PC-9 (cell line): ENCODE measurements at regions not wholly inside any gene's neighbourhood (a gene's known extent, or its start where the extent isn't known, plus 50 kb on each side); places are given as distances from the start of the nearest gene placed in this dataset.

Experiments used
- BruUV-seq: library from RNA; stranded (reverse); fragments of 400-500 nt; replicated peaks from 2 replicates; lab custom pipeline; 2021; lab: Mats Ljungman, UMichigan
- CTCF ChIA-PET: fragments of 300-600 bp; sonication (Branson Sonifier 250); formaldehyde crosslinking; loops from one replicate; lab custom pipeline; 2022; ENCODE audit warnings: antibody characterized with exemption; lab: Charles Lee
- POLR2A ChIA-PET: fragments of 300-600 bp; sonication (Branson Sonifier 250); formaldehyde crosslinking; loops from one replicate; lab custom pipeline; 2022; ENCODE audit warnings: antibody characterized with exemption; ENCODE audit not compliant: unreplicated experiment; lab: Charles Lee
- DNase-seq, 2 experiments: peaks; one replicate each; pipeline versions ENCODE4 v3.0.0 to v3.0.0-alpha.2; 2015 to 2022; ENCODE audit warnings: mixed read lengths in 1 of 2
- H2AFZ ChIP-seq: fragments of 200-600 bp; sonication (generic); 2 replicates; pipeline ENCODE4 v1.8.1; 2017; ENCODE audit warnings: antibody characterized with exemption
- H3F3A ChIP-seq: fragments of 200-600 bp; sonication (generic); 2 replicates; pipeline ENCODE4 v1.8.1; 2017; ENCODE audit warnings: antibody characterized with exemption, mild to moderate bottlenecking, low read depth; ENCODE audit not compliant: insufficient read depth
- H3K27ac ChIP-seq: fragments of 200-600 bp; sonication (generic); 2 replicates; pipeline ENCODE4 v1.6.1; 2016; ENCODE audit warnings: mixed run types
- H3K27me3 ChIP-seq: fragments of 200-600 bp; sonication (generic); 2 replicates; pipeline ENCODE4 v1.6.1; 2016; ENCODE audit warnings: low read depth, mixed run types; ENCODE audit not compliant: insufficient read depth
- H3K36me3 ChIP-seq: fragments of 200-600 bp; sonication (generic); 2 replicates; pipeline ENCODE4 v1.6.1; 2016; ENCODE audit warnings: low read depth, mixed run types
- H3K4me1 ChIP-seq: fragments of 200-600 bp; sonication (generic); replicated peaks from 2 replicates; pipeline ENCODE4 v1.6.1; 2016; ENCODE audit warnings: mixed run types; ENCODE audit not compliant: insufficient read depth
- H3K4me2 ChIP-seq: fragments of 200-600 bp; sonication (generic); 2 replicates; pipeline ENCODE4 v1.6.1; 2017; ENCODE audit warnings: mixed run types
- H3K4me3 ChIP-seq: fragments of 200-600 bp; sonication (generic); 2 replicates; pipeline ENCODE4 v1.6.1; 2016; ENCODE audit warnings: mixed run types
- H3K79me2 ChIP-seq: fragments of 200-600 bp; sonication (generic); 2 replicates; pipeline ENCODE4 v1.6.1; 2017; ENCODE audit warnings: low read depth, mixed run types
- H3K9me2 ChIP-seq: fragments of 200-600 bp; sonication (generic); 2 replicates; pipeline ENCODE4 v1.8.1; 2017; ENCODE audit warnings: mild to moderate bottlenecking; ENCODE audit not compliant: insufficient read depth
- H3K9me3 ChIP-seq: fragments of 200-600 bp; sonication (generic); 2 replicates; pipeline ENCODE4 v1.8.1; 2016; ENCODE audit warnings: low read depth; ENCODE audit not compliant: insufficient read depth
- H4K20me1 ChIP-seq: fragments of 200-600 bp; sonication (generic); 2 replicates; pipeline ENCODE4 v1.8.1; 2017; ENCODE audit not compliant: insufficient read depth
- EZH2 ChIP-seq: fragments of 200-600 bp; sonication (generic); IDR thresholded peaks from 2 replicates; pipeline ENCODE4 v1.8.0; 2017; ENCODE audit warnings: antibody characterized with exemption, low read depth
- intact Hi-C: fragments of 100-400 bp; cut with micrococcal nuclease; formaldehyde crosslinking; loops from one replicate; pipeline ENCODE4 v1.10.0; 2022; ENCODE audit not compliant: unreplicated experiment
- TF ChIP-seq, protein P1 (sequence below): fragments of 200-600 bp; sonication (generic); conservative IDR thresholded peaks from 2 replicates; pipeline ENCODE4 v1.6.1; 2017; ENCODE audit warnings: mixed run types, antibody characterized with exemption, mild to moderate bottlenecking, moderate library complexity

DNA sequence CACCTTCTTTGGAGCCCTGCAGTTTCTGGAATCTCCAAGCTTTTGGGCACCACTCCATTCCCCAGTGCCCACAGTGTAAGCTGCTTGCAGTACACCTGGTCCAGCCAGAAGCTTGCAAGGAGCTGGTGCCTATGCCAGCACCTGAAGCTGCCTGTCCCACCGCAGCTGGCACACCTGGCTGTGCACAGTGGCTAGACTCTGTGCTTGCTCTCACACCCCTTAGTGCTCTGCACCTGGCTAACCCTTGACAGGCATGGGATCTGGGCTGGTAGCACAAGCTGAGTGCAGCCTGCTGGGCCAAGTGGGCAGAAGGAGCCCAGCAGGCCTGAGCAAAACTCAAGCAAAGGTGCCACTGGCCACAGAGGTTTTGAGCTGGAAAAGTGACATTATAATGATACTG lies 183.8 kb upstream of the MC4R start:
- no peak overlapping the region for H3K27ac ChIP-seq
- no peak overlapping the region for H2AFZ ChIP-seq
- no peaks in the 10 kb centered on the region for H3K27me3 ChIP-seq
- no peaks in the 10 kb centered on the region for H3K36me3 ChIP-seq
- ChIA-PET CTCF (interaction anchor here (0.7 kb wide), 1 partner anchor 197 kb away, joined by 3 read pairs; no protein-coding TSS in a partner anchor), POLR2A (interaction anchor here (0.6 kb wide), 1 partner anchor 1131 kb away, joined by 28 read pairs; no protein-coding TSS in a partner anchor)
- H3K79me2 ChIP-seq = no peaks in the 10 kb centered on the region
- BruUV-seq = no TSS peak
- H3K9me3 ChIP-seq = no peaks in the 10 kb centered on the region
- intact Hi-C loops = no loop called here
- H3K9me2 ChIP-seq = no peaks in the 10 kb centered on the region
- no peaks in the 10 kb centered on the region for H4K20me1 ChIP-seq
- DNase-seq = no peak
- no peak overlapping the region for H3K4me2 ChIP-seq
- no peak overlapping the region for H3K4me3 ChIP-seq
- no peaks in the 10 kb centered on the region for H3K4me1 ChIP-seq
- no peaks in the 10 kb centered on the region for H3F3A ChIP-seq
- TF ChIP-seq EZH2 = no peak

DNA sequence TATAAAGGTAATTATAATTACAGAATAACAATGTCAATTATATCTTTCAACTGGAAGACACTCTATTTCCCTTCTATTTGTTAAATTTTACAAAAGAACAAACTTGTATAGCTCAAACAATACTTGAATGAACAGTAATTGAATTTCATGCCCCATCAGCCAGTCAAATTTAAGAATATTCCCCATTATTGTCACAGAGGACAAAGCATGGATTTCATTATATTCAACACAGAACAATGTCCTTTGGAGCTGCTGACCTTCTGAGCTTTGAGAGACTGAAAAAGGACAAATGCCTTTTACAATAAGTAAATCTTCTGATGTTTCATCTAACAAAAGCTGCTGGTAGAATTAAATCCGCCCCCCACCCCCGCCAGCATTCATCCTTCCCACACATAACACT lies 187.5 kb upstream of the MC4R start:
- ChIA-PET CTCF (no interaction called here), POLR2A (no interaction called here)
- no peaks in the 10 kb centered on the region for H3K79me2 ChIP-seq
- no peaks in the 10 kb centered on the region for H3K36me3 ChIP-seq
- TF ChIP-seq, protein P1, sequence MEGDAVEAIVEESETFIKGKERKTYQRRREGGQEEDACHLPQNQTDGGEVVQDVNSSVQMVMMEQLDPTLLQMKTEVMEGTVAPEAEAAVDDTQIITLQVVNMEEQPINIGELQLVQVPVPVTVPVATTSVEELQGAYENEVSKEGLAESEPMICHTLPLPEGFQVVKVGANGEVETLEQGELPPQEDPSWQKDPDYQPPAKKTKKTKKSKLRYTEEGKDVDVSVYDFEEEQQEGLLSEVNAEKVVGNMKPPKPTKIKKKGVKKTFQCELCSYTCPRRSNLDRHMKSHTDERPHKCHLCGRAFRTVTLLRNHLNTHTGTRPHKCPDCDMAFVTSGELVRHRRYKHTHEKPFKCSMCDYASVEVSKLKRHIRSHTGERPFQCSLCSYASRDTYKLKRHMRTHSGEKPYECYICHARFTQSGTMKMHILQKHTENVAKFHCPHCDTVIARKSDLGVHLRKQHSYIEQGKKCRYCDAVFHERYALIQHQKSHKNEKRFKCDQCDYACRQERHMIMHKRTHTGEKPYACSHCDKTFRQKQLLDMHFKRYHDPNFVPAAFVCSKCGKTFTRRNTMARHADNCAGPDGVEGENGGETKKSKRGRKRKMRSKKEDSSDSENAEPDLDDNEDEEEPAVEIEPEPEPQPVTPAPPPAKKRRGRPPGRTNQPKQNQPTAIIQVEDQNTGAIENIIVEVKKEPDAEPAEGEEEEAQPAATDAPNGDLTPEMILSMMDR = no peak
- no peak for TF ChIP-seq EZH2
- no peaks in the 10 kb centered on the region for H3F3A ChIP-seq
- no peak overlapping the region for H2AFZ ChIP-seq
- H4K20me1 ChIP-seq = no peaks in the 10 kb centered on the region
- no peak for DNase-seq
- no peak overlapping the region for H3K4me2 ChIP-seq
- intact Hi-C loops = no loop called here
- H3K9me3 ChIP-seq = no peaks in the 10 kb centered on the region
- H3K27ac ChIP-seq = no peak overlapping the region
- BruUV-seq = no TSS peak
- H3K4me1 ChIP-seq = no peaks in the 10 kb centered on the region
- H3K27me3 ChIP-seq = no peaks in the 10 kb centered on the region
- H3K4me3 ChIP-seq = no peak overlapping the region
- no peaks in the 10 kb centered on the region for H3K9me2 ChIP-seq

DNA sequence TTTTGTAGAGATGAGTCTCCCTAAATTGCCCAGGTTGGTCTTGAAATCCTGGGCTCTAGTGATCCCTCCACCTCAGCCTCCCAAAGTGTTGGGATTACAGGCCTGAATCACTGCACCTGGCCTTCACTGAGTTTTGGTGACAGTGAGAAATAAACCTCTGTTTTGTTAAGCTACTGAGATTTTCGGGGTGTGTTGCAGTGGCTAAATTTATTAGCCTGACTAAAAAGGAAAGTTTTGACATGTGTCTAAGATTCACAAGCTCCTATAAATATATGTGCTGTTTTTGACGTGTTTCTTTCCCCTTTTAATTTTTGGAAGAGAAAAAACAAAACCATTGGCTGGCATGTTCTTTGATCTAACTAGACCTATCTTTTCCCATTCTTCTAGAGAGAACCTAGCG lies 190.5 kb upstream of the MC4R start:
- H3K9me3 ChIP-seq = no peaks in the 10 kb centered on the region
- intact Hi-C loops = no loop called here
- ChIA-PET CTCF (no interaction called here), POLR2A (no interaction called here)
- no peak overlapping the region for H2AFZ ChIP-seq
- H3K9me2 ChIP-seq = no peaks in the 10 kb centered on the region
- no peaks in the 10 kb centered on the region for H3K27me3 ChIP-seq
- H3K36me3 ChIP-seq = no peaks in the 10 kb centered on the region
- no peaks in the 10 kb centered on the region for H3K79me2 ChIP-seq
- BruUV-seq = no TSS peak
- no peak overlapping the region for H3K4me2 ChIP-seq
- TF ChIP-seq, protein P1 = no peak
- TF ChIP-seq EZH2 = no peak
- no peak overlapping the region for H3K4me3 ChIP-seq
- H3K27ac ChIP-seq = no peak overlapping the region
- no peaks in the 10 kb centered on the region for H4K20me1 ChIP-seq
- no peak for DNase-seq
- H3K4me1 ChIP-seq = no peaks in the 10 kb centered on the region
- H3F3A ChIP-seq = no peaks in the 10 kb centered on the region

DNA sequence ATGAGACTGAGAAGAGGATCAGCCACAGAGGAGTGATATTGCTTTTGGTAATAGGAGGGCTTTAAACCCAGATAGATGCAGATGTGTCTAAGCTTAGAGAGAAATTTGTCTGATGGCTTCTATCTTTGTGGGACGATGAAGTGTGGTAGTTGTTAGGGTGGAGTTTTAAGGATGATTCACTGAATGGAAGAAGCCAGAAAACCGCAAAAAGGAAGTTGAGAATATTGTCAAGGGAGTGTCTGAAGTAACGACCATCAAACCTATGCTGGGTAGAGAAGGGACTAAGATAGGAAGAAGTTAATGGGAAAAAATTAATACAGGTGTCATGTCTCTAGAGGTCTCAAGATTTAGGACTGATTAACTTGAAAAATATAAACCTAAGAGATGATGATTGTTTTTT lies 195.6 kb upstream of the MC4R start:
- DNase-seq = no peak
- intact Hi-C loops = no loop called here
- no peak for TF ChIP-seq EZH2
- TF ChIP-seq, protein P1 = no peak
- Histone ChIP-seq H3K4me2 (no peak overlapping the region), H3K36me3 (no peaks in the 10 kb centered on the region), H3K9me3 (no peaks in the 10 kb centered on the region), H3K9me2 (no peaks in the 10 kb centered on the region), H2AFZ (no peak overlapping the region), H4K20me1 (no peaks in the 10 kb centered on the region), H3K4me1 (no peaks in the 10 kb centered on the region), H3F3A (no peaks in the 10 kb centered on the region), H3K79me2 (no peaks in the 10 kb centered on the region), H3K27me3 (no peaks in the 10 kb centered on the region), H3K4me3 (no peak overlapping the region), H3K27ac (no peak overlapping the region)
- CTCF ChIA-PET = no interaction called here
- BruUV-seq = no TSS peak
- POLR2A ChIA-PET = no interaction called here
